ENCODE measurements at regions not wholly inside any gene's neighbourhood (a gene's known extent, or its start where the extent isn't known, plus 50 kb on each side); places are given as distances from the start of the nearest gene placed in this dataset.

DNA sequence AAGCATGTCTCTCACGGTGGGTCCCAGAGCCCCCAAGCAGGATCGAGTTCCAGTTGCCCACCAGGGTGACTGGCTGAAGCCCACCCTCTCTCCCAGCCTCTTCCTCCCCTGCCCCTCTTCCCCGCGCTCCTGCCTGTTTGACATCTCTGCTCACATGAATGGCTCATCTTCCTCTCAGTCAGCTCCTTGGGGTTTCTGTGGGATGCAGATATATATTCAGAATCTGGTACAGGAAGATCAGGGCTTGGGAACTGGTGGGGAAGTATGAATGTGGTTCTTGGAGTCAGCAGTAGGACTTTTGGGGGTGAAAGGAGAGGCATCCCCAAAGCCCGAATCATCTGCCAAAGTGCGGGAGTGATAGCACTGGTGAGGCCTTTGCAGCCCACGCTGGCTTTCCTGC is 158.9 kb upstream of the CIBAR2 start:
- no peaks in the 10 kb centered on the region for H3K4me1 ChIP-seq (ENCODE audit: low read length)
- TF ChIP-seq, protein P1, sequence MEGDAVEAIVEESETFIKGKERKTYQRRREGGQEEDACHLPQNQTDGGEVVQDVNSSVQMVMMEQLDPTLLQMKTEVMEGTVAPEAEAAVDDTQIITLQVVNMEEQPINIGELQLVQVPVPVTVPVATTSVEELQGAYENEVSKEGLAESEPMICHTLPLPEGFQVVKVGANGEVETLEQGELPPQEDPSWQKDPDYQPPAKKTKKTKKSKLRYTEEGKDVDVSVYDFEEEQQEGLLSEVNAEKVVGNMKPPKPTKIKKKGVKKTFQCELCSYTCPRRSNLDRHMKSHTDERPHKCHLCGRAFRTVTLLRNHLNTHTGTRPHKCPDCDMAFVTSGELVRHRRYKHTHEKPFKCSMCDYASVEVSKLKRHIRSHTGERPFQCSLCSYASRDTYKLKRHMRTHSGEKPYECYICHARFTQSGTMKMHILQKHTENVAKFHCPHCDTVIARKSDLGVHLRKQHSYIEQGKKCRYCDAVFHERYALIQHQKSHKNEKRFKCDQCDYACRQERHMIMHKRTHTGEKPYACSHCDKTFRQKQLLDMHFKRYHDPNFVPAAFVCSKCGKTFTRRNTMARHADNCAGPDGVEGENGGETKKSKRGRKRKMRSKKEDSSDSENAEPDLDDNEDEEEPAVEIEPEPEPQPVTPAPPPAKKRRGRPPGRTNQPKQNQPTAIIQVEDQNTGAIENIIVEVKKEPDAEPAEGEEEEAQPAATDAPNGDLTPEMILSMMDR (IDR thresholded peaks at IDR 0.05; ENCODE audit: low read depth, low read length) = no peak
- H4K20me1 ChIP-seq (ENCODE audit: insufficient read depth, low read length) = no peaks in the 10 kb centered on the region
- no peaks in the 10 kb centered on the region for H3K79me2 ChIP-seq (ENCODE audit: low read length)
- H2AFZ ChIP-seq (ENCODE audit: low read depth, low read length) = no peak overlapping the region
- peaks cover 19% of the 10 kb centered on the region for H3K27me3 ChIP-seq (ENCODE audit: low read depth, low read length)
- H3K9me3 ChIP-seq (ENCODE audit: insufficient read depth, low read length) = no peaks in the 10 kb centered on the region
- H3K4me3 ChIP-seq (ENCODE audit: low read length) = no peak overlapping the region
- no peaks in the 10 kb centered on the region for H3K36me3 ChIP-seq (replicated peaks; ENCODE audit: low read depth, low read length)
- no peak overlapping the region for H3K9ac ChIP-seq (ENCODE audit: low read length)
- H3K4me2 ChIP-seq (ENCODE audit: low read length) = no peak overlapping the region
- H3K27ac ChIP-seq (ENCODE audit: low read length) = no peak overlapping the region

DNA sequence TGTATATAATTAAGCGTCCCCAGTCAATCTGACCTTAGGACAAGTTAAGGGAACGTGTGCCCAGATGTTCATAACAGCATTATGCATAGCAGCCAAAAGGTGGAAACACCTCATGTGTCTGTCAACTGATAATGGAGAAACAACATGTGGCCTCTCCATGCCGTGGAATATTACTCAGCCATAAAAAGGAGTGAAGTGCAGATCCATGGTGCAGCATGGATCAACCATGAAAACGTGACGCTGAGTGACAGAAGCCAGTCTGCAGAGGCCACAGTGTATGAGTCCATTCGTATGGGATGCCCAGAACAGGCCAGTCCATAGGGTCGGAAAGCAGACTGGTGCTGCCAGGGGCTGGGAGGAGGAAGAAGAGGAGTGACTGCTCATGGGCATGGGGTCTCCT is 161.0 kb upstream of the CIBAR2 start:
- H3K27ac ChIP-seq (ENCODE audit: low read length) = no peak overlapping the region
- no peak overlapping the region for H3K4me2 ChIP-seq (ENCODE audit: low read length)
- TF ChIP-seq, protein P1 (IDR thresholded peaks at IDR 0.05; ENCODE audit: low read depth, low read length) = no peak
- no peak for TF ChIP-seq EZH2phosphoT487 (IDR thresholded peaks at IDR 0.05; ENCODE audit: low read depth)
- no peak overlapping the region for H3K4me3 ChIP-seq (ENCODE audit: low read length)
- H3K36me3 ChIP-seq (replicated peaks; ENCODE audit: low read depth, low read length) = no peaks in the 10 kb centered on the region
- peaks cover 16% of the 10 kb centered on the region for H3K27me3 ChIP-seq (ENCODE audit: low read depth, low read length)
- H2AFZ ChIP-seq (ENCODE audit: low read depth, low read length) = no peak overlapping the region
- no peak overlapping the region for H3K9ac ChIP-seq (ENCODE audit: low read length)
- H3K9me3 ChIP-seq (ENCODE audit: insufficient read depth, low read length) = no peaks in the 10 kb centered on the region
- no peaks in the 10 kb centered on the region for H3K4me1 ChIP-seq (ENCODE audit: low read length)
- no peaks in the 10 kb centered on the region for H3K79me2 ChIP-seq (ENCODE audit: low read length)
- no peaks in the 10 kb centered on the region for H4K20me1 ChIP-seq (ENCODE audit: insufficient read depth, low read length)

DNA sequence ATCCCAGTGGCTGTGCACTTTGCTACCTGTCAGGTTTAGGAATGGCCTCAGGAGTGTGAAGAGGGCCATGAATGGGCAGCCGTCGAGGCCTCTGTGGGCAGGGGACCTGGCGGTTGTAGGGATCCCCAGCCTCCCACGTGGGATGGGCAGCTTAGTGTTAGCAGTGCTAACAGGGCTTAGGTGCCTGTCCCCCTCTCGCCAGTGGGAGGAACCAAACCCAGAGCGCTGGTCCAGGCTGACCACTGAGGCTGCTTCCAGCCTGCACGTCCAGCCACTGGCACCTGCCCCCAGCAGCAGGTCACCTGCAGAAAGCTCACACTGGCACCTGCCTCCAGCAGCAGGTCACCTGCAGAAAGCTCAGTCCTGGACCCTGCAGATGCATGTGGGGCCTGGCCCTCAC is 162.2 kb upstream of the CIBAR2 start:
- no peaks in the 10 kb centered on the region for H4K20me1 ChIP-seq (ENCODE audit: insufficient read depth, low read length)
- no peaks in the 10 kb centered on the region for H3K79me2 ChIP-seq (ENCODE audit: low read length)
- no peaks in the 10 kb centered on the region for H3K9me3 ChIP-seq (ENCODE audit: insufficient read depth, low read length)
- TF ChIP-seq, protein P1 (IDR thresholded peaks at IDR 0.05; ENCODE audit: low read depth, low read length) = no peak
- TF ChIP-seq EZH2phosphoT487 (IDR thresholded peaks at IDR 0.05; ENCODE audit: low read depth) = no peak
- H3K27me3 ChIP-seq (ENCODE audit: low read depth, low read length) = peaks cover 16% of the 10 kb centered on the region
- H3K4me1 ChIP-seq (ENCODE audit: low read length) = no peaks in the 10 kb centered on the region
- H3K4me2 ChIP-seq (ENCODE audit: low read length) = no peak overlapping the region
- H3K9ac ChIP-seq (ENCODE audit: low read length) = no peak overlapping the region
- H3K27ac ChIP-seq (ENCODE audit: low read length) = no peak overlapping the region
- no peak overlapping the region for H3K4me3 ChIP-seq (ENCODE audit: low read length)
- no peak overlapping the region for H2AFZ ChIP-seq (ENCODE audit: low read depth, low read length)
- H3K36me3 ChIP-seq (replicated peaks; ENCODE audit: low read depth, low read length) = no peaks in the 10 kb centered on the region

DNA sequence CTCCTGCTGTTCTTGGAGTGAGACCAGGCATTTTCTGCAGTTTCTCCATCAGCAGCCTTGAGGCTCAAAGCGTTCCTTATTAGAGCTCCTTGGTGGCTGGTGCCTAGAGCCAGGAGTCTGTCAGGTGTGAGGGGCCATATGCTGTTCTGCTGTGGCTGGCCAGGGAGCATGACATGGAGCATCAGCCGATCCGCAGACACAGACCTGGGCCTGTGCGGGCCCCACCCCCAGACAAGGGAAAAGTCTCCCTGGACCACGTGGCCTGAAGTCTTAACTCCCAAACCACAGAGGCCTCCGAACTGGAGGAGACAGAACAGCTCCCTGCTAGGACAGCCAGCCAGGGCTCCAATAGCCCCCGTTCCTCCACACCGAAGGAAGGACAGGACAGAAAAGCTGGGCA is 162.7 kb upstream of the CIBAR2 start:
- H3K4me3 ChIP-seq (ENCODE audit: low read length) = no peak overlapping the region
- no peak overlapping the region for H3K9ac ChIP-seq (ENCODE audit: low read length)
- H3K4me2 ChIP-seq (ENCODE audit: low read length) = no peak overlapping the region
- TF ChIP-seq, protein P1 (IDR thresholded peaks at IDR 0.05; ENCODE audit: low read depth, low read length) = no peak
- TF ChIP-seq EZH2phosphoT487 (IDR thresholded peaks at IDR 0.05; ENCODE audit: low read depth) = no peak
- no peaks in the 10 kb centered on the region for H3K4me1 ChIP-seq (ENCODE audit: low read length)
- H4K20me1 ChIP-seq (ENCODE audit: insufficient read depth, low read length) = no peaks in the 10 kb centered on the region
- H3K36me3 ChIP-seq (replicated peaks; ENCODE audit: low read depth, low read length) = no peaks in the 10 kb centered on the region
- no peaks in the 10 kb centered on the region for H3K79me2 ChIP-seq (ENCODE audit: low read length)
- no peak overlapping the region for H2AFZ ChIP-seq (ENCODE audit: low read depth, low read length)
- H3K27me3 ChIP-seq (ENCODE audit: low read depth, low read length) = peaks cover 14% of the 10 kb centered on the region
- no peak overlapping the region for H3K27ac ChIP-seq (ENCODE audit: low read length)
- no peaks in the 10 kb centered on the region for H3K9me3 ChIP-seq (ENCODE audit: insufficient read depth, low read length)
